ENCODE measurements at regions not wholly inside any gene's neighbourhood (a gene's known extent, or its start where the extent isn't known, plus 50 kb on each side); places are given as distances from the start of the nearest gene placed in this dataset.

DNA sequence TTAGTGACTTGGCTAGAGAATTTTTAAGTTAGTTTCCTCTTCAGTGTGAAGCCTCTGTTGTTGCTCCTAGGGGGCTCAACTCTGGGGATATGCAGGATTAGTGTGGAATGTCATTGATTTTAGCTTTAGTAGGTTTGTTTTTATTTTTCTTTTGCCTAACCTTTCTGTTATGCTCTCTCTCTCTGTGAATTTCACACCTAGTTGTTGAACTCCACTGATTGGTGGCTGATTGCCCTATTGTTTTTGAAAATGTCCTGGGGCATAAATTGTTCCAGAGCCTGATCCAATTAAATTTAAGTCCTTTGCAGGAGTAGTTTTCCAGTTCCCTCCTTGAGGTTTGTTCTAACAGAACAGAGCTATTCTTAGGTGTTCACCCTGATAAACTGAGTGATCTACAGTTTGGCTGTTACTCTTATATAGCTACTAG, 393.3 kb upstream of the CTSO start:
- DNase-seq (ENCODE audit: low read depth) = no peak
- TF ChIP-seq, protein P1, sequence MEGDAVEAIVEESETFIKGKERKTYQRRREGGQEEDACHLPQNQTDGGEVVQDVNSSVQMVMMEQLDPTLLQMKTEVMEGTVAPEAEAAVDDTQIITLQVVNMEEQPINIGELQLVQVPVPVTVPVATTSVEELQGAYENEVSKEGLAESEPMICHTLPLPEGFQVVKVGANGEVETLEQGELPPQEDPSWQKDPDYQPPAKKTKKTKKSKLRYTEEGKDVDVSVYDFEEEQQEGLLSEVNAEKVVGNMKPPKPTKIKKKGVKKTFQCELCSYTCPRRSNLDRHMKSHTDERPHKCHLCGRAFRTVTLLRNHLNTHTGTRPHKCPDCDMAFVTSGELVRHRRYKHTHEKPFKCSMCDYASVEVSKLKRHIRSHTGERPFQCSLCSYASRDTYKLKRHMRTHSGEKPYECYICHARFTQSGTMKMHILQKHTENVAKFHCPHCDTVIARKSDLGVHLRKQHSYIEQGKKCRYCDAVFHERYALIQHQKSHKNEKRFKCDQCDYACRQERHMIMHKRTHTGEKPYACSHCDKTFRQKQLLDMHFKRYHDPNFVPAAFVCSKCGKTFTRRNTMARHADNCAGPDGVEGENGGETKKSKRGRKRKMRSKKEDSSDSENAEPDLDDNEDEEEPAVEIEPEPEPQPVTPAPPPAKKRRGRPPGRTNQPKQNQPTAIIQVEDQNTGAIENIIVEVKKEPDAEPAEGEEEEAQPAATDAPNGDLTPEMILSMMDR (IDR thresholded peaks at IDR 0.05; ENCODE audit: insufficient read depth, low read length) = no peak
- H3K4me3 ChIP-seq (ENCODE audit: low read depth, low read length) = no peak overlapping the region

DNA sequence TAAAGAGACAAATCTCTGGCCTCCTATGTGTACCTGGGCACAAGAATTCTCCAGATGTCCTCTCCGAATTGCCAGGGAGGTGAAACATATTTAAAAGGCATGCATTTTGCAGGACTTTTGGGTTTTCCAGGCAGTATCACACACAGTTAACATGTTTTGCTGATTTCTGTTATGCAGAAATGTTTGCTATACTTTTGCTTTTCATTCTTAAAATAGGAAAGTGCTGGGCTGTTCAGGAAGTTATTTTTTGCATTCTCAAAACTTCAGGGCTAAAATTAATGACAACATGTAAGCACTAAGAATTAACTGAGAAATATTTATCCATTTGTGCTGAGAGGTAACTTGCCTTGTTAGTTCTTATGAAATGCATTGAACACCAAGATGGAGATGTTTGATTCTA, 390.7 kb upstream of the CTSO start:
- no peak for DNase-seq (ENCODE audit: low read depth)
- TF ChIP-seq, protein P1 (IDR thresholded peaks at IDR 0.05; ENCODE audit: insufficient read depth, low read length) = no peak

DNA sequence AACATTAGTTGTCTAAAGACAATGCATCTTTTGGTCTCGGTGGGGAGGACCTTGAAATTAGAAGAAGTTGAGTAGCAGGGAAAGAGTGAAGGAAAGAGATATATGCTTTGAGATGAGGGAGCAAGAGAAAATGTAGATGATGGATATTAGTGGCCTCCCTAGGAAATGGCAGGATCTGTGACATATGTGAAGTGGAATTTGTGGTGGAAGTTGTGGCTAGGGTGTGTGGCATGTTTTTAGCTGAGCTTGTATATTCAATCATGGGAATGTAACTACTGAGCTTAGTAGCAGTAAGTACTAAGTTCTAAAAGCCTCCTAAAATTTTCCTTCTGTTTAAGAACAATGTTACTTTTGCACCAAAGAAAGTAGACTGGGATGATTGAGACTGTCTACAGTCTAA, 382.8 kb upstream of the CTSO start:
- DNase-seq (ENCODE audit: low read depth) = no peak
- no peak overlapping the region for H3K4me3 ChIP-seq (ENCODE audit: low read depth, low read length)
- TF ChIP-seq, protein P1 (IDR thresholded peaks at IDR 0.05; ENCODE audit: insufficient read depth, low read length) = no peak

More for the DNA sequence above, 390.7 kb upstream of the CTSO start:
- H3K4me3 ChIP-seq (ENCODE audit: low read depth, low read length) = no peak overlapping the region

DNA sequence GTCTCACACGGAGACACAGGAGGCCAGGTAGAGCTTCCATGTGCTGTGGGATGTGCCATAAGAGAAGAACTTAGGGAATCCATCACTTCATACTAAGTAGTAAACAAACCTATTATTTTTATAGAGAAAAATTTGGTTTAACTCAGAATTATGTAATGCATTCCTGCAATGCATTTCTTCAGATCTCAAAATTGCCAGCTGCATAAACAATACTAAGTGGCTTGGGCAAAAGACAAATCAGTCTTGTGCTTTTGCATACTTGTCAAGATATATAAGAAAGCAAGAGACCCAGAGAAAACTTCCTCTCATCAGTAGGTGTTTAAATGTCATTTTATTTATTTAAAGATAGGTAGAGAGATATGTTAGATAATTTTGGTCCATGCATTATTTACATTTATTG, 382.1 kb upstream of the CTSO start:
- TF ChIP-seq, protein P1 (IDR thresholded peaks at IDR 0.05; ENCODE audit: insufficient read depth, low read length) = no peak
- H3K4me3 ChIP-seq (ENCODE audit: low read depth, low read length) = no peak overlapping the region
- no peak for DNase-seq (ENCODE audit: low read depth)

DNA sequence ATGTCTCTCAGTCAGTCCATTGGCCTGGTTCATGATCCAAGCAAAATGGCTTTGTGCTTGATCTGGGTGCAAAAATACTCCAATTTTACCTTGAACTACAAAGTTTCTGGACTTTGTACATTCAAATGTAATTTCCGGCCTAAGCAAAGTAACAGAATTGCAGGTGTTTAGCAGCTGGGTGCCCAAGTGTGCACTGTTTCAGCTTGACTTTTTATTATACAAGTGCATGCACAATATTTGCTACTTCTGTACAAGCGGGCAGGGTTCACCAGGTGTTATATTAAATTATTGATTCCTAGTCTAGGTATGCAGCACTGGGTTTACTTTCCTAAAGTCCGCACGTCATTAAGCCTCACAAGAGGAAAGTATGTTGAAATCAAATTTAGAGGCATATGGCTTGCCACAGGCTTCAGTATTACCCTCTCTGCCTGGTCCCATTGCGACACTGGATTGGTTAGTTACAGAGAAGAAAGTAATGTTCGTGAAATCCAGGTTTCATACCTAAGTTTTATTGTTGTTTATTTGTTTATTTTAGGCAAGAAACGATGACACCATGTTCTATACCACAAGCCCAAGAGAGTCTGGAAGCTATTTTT, 376.9 kb upstream of the CTSO start:
- TF ChIP-seq, protein P1 (IDR thresholded peaks at IDR 0.05; ENCODE audit: insufficient read depth, low read length) = no peak
- no peak overlapping the region for H3K4me3 ChIP-seq (ENCODE audit: low read depth, low read length)
- DNase-seq (ENCODE audit: low read depth) = no peak

DNA sequence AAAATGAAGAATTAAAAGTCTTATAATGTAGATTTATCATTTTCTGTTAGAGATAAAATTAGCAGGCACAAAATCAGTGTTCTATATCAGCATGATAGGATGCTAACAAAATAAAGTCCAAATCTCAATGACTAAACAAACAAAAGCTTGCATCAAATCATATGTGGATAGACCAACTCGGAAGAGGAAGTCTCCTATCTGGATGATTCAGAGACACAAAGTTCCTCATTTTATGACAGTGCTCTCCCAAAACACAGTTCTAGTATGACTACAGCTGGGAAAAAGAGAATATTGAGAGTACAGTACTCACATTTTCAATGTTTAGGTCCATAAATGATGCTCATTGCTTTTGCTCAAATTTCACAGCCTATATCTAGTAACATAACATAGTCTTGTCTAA, 376.1 kb upstream of the CTSO start:
- DNase-seq (ENCODE audit: low read depth) = no peak
- no peak overlapping the region for H3K4me3 ChIP-seq (ENCODE audit: low read depth, low read length)
- TF ChIP-seq, protein P1 (IDR thresholded peaks at IDR 0.05; ENCODE audit: insufficient read depth, low read length) = no peak

DNA sequence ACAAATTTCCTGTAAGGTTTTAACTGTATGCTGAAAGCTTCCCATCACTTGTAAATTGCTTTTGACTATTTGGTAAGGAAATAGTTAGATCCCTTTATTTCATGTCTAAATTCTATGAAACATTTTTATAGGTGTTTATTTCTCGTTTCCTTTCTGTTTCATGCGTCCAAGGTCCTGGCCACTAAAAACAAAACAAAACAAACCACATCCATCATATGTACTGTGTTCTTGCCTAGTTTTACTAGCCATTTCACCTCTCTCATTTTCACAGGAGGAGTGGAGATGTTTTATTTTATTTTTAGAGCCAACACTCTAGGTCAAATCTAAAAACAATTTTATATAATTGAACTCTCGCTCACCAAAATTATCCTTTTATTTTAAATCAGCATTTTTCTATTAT, 375.2 kb upstream of the CTSO start:
- TF ChIP-seq, protein P1 (IDR thresholded peaks at IDR 0.05; ENCODE audit: insufficient read depth, low read length) = no peak
- no peak for DNase-seq (ENCODE audit: low read depth)
- no peak overlapping the region for H3K4me3 ChIP-seq (ENCODE audit: low read depth, low read length)
